Activated CD8-positive, alpha-beta memory T cell treated with anti-CD3 and anti-CD28 coated beads, Interleukin-2, amount 50 U/mL, for 1 hour (primary cell): ENCODE measurements at regions not wholly inside any gene's neighbourhood (a gene's known extent, or its start where the extent isn't known, plus 50 kb on each side); places are given as distances from the start of the nearest gene placed in this dataset.

Experiments used
- DNase-seq: peaks from one replicate; pipeline ENCODE4 v3.0.0-alpha.2; 2020; ENCODE audit errors: extremely low read depth

DNA sequence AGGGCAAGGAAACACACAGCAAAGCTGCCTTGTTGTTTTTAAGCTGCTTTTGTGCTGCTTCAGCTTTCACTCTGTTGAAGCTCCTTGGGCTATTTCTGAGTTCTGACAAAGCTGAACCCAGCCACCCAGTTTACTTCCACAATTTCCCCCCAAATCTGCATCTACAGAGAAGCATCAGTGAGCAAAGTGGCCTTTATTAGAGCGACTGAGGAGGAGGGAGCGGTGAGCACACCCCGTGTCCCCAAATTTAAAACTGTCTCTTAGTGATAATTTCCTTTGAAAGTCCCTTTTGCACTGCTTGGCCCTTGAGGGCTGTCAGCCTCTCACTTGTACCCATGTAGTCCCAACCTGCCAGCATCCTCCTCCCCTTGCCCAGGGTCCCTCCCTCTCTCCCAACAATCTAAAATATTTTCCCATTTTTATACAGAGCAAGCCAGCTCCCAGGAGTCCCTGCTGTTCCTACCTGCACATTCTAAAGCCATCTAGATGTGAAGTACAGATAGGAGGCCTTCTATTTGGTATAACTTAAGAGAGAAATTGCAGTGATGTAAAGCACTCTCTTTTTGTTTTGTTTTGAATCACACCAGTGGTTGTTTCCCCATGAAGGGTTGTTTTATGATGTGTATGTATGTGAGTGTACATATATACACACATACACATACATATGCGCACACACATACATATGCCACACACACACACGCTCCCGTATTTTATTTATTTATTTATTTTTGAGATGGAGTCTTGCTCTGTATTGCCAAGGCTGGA is 313.5 kb downstream of the TLE4 start:
- DNase-seq = no peak

- DNase-seq = no peak
Measured at GRCh38 chr9:79884546-79884945, 312.8 kb downstream of the TLE4 start.

GRCh38 chr9:79883073-79883645 is 311.4 kb downstream of the TLE4 start:
- DNase-seq = peak; percentile 4

GRCh38 chr9:79880626-79881025 is 308.9 kb downstream of the TLE4 start:
- no peak for DNase-seq

DNA sequence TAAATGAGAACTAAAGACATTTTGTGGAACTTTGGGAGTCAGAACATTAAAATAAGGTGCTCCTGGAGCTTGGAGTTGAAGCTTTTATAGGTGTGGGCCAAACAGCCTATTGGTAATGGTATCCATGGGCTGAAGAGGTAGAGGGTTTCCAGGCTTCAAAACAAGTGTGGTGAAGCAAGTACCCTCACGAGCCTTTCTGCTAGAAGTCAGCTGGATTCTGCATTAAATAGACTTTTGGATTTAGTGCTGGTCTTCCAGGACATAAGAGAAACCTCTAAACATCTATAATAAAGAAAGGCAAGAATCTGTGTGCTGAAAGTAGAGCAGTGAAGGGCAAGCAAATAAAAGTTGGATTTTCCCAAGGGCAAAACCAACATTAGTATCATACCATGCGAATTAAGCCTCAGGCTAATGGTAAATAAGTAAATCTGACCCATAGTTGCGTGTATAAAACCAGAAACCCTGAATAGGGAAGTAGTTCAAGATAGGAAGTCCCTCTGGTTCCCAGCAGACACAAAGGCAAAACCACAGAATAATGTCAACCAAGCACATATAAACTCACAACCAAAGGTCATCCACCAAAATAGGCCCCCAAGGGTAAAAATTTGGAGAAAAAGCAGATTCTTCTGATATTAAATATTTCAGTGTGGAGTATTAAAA is 306.3 kb downstream of the TLE4 start:
- DNase-seq = no peak

GRCh38 chr9:79868567-79869189 is 296.9 kb downstream of the TLE4 start:
- no peak for DNase-seq

- DNase-seq = no peak
Measured at GRCh38 chr9:79862921-79863890, 291.4 kb downstream of the TLE4 start.

DNA sequence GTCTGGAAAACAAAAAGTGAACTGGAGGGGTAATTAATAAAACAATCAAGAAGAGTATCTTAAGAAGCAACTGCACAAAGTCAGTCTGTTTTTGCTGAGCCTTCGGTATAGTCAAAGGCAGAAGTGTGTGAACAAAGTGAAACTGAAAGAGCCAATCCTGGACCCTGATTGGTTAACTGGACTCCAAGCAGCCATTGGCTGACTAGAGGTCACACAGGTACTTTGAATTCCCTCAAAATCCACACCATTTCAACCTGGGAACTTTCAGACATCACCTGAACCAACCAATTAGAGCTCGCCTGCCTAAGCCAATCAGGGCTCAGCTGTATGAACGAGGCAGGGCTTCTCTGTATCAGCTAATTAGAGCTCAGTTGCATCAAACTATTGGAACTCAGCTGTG is 286.7 kb downstream of the TLE4 start:
- DNase-seq = no peak

GRCh38 chr9:79857188-79857587 is 285.4 kb downstream of the TLE4 start:
- no peak for DNase-seq

DNA sequence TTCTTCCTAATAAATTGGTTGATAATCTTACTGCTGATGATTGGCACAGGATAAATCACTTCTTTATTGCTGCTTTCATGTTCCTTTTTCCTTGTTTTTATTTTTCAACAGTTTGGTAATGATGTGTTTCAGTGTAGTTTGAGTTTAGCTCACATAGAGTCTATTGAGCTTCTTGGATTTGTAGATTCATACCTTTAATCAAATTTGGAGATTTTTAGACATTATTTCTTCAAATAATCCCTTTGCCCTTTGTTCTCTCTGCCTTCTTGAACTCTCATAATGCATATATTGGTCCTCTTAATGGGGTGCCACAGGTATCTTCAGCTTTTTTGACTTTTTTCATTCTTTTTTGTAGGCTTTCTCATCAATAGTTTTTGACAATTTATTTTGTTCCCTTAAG is 275.3 kb downstream of the TLE4 start:
- DNase-seq = no peak

- DNase-seq = no peak
Measured at GRCh38 chr9:79829566-79830302, 258.0 kb downstream of the TLE4 start.

DNA sequence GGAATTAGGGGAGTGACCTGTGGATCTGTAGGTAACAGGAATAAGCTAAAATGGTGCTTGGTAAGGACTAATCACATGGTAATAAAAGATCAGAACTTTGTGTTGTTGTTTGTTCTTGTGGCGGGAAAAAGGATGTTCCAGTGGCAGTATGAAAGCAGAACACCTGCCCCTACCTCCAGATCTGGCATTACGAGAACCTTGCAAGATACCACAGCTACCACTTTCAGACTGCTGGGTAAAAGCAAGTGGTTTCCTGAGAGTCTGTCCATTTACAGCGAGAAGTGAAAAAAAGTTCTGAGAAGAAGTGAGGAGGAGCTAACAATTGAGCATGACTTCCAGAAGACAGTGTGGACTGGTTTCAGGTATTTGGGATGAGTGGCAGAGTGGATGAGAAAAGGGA is 252.5 kb downstream of the TLE4 start:
- DNase-seq = no peak

DNA sequence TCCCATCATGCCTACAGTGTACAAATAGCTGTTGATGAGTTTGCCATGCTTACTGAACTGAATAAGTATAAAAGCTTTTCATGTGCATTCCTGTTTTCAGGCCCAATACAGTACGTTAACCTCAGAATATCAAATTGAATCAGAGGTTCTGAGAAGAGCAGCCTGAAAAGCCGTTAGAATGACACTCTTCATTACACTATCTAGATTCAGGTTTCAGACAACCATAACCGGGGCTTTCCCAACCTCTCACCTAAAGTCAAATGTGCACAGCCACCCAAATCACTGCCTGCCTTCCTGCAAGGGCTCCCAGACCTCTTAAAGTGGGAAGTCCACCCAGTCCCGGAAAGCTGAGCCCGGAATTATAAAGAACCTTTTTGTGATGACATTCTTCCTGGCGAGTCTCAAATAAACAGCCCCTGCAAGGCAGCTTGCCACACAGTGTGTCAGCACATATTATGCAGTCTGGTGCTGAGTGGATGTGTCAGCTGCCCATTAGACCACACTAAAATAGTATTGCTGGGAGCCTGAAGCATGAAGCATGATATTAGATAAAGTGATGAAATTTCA is 245.8 kb downstream of the TLE4 start:
- DNase-seq = no peak

DNA sequence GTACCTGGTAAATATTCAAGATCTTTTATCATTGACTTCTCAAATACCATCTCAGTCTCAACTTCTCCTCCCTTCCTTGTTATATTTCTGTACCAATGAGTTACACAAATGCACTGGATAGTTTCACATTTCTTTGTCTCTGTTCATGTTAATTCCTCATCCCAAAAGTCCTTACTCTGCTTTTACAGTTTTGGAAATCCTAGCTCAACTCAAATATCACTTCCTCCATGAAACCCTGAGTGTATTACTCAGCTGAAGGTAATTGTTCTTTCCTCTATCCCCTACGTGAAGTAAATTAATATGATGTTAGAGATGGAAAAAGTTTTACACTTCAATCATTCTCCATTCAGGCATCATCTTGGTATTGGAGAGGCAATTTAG is 241.5 kb downstream of the TLE4 start:
- DNase-seq = no peak

DNA sequence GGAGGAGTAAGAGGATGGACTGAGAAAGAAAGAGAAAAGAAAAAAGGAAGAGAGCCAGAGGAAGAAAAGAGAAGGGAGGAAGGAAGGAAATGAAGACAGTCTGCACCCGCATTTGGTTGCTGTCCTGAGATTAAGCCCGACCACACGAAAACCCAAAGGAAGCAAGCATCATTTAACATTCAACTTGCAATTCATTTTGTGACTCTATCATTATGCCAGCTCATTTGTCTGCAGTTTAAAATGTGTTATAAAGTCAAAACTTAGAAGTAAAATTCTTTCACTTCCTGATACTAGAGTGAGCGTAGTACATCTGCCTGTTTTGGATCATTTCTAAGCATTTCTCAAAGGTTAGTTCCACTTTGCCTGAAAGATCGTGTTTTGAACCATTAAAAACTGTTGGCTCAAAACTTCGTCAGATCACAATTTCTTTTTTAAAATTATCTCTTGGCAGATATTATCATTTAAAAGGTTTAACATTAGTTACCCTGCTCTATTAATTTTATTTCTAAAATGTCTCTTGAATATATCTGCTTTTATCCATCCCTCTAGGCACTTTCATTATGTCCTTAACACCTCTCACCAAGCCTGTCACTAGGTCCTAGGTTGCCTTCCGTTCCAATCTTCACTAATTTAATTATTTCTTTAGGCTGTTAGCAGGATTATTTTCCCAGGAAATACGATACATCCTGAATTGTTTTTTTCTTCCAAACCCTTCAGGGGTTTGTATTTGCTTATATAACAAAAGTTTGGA is 240.9 kb downstream of the TLE4 start:
- DNase-seq = no peak

DNA sequence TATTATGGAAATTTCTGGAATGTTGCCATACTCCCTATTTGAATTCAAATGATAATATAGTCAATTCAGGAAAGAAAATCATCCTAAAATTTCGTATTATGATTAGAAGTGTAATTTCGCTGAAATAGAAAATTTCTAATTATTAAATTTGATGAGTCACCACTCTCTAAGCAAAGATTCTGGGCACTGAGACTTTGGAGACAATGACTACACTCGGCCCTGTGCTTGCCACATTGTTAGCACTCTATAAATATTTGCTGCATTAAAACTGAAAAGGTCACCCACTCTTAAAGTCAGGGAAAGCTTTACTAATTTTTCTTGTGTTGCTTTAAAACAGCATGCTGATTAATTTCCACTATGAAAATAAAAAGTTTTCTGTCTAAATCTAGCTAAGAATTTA is 240.3 kb downstream of the TLE4 start:
- no peak for DNase-seq

GRCh38 chr9:79809931-79810330 is 238.2 kb downstream of the TLE4 start:
- no peak for DNase-seq

DNA sequence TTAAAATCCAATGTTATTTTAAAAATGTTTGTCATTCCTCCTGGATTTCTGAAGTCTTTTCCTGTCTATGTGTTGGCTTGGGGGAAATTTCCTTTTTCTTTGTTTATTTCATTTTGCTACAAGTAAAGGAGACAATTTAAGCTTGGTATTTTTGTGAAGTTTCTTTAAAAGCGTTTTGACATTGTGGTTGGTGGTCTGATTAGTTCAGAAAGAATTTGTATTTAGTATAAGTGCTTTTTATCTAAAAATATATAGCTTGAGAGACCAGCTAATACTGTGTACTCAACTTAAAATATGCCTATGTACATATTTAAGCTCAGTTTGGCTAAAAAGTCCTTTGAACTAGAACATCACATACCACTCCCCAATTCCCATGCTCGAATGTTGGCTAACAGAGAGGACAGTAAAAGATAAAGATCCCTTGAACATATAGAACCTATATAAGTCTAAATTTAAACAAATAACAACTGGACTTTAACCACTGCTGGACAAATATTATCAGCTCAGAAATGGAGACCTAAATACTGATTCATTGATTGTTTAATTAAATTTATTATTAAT is 237.6 kb downstream of the TLE4 start:
- DNase-seq = no peak

DNA sequence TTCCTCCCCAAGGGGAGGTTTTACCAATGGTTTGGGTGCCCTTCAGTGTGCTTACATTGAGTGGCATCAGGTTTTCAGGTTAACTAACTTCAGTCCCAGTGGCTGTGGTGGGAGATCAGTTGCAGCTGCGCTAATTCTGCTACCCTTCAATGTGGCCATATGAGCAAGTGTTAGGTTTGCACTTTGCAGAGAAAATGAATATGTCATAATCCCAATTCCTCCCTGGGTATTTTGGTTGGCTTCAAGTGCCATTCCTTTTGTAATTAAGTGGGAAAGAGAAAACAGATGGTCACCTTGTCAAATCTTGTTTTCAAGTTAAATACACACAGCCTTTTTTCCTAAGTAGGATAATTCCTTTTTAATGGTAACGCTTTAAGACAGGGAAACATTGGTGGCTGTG is 236.2 kb downstream of the TLE4 start:
- DNase-seq = no peak

DNA sequence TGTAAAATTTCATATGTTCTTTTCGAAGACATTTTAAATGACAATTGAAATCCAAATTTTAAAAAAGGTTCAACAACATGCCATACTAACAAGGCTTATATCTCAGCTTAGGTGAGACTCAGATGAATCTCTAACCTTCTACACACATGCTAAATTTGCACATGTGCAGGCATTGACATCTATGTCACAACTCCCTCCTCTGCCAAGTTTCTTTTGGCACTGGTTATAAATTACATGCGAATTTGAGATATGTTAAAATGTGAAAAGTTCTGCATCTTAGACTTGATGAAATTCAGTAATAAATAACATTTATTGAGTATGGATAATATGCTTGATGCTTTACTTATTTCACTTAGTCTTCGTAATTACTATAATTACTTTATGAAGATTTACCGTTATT is 234.3 kb downstream of the TLE4 start:
- DNase-seq = no peak
